ENCODE measurements at regions not wholly inside any gene's neighbourhood (a gene's known extent, or its start where the extent isn't known, plus 50 kb on each side); places are given as distances from the start of the nearest gene placed in this dataset.

DNA sequence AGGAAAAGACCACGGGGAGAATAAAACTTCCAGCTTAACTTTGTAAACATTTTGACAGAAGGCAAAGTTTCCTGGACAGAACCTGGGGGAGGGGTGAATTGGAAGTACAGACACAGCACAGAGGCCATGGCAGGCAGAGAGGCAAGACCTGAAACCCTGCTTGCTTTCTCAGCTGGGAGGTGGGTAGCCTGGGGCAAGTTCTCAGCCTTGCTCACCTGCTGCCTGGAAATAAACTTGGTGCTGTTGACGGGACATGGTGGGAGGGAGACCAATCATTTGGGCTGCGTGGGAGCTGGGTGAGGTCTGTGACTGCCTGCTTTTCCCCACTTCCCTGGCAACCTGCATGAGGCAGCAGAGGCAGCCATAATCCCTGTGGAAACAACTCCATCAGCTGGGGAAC, 221.3 kb downstream of the MOXD1 start:
- TF ChIP-seq CTCF (conservative IDR thresholded peaks at IDR 0.05) (no peak), ZFX (IDR thresholded peaks at IDR 0.05) (no peak)
